ENCODE measurements at regions not wholly inside any gene's neighbourhood (a gene's known extent, or its start where the extent isn't known, plus 50 kb on each side); places are given as distances from the start of the nearest gene placed in this dataset.

- RAD21 ChIA-PET (ENCODE audit: low non-redundant PET in 1 of 2, low total read pairs in 2 of 2, uncharacterized antibody in 2 of 2, unreplicated experiment in 2 of 2) = no interaction called here
- H3K27ac ChIP-seq (ENCODE audit: low read depth, low read length) = no peak overlapping the region
- POLR2A ChIA-PET = no interaction called here
- H3K9me3 ChIP-seq (ENCODE audit: control insufficient read depth in 1 of 2, insufficient read depth in 1 of 2, low read depth in 1 of 2, low read length in 2 of 2) = peaks cover 59 to 64% of the 10 kb centered on the region in 2 experiments; a peak in 3 of 4 replicates
- no peak overlapping the region for H3K4me2 ChIP-seq (ENCODE audit: low read length)
- no peak overlapping the region for H3K9ac ChIP-seq (ENCODE audit: low read length)
- no peaks in the 10 kb centered on the region for H3K9me2 ChIP-seq (ENCODE audit: insufficient read depth)
- CTCF ChIA-PET = no interaction called here
- no TSS peak for BruUV-seq (replicated peaks)
- no peaks in the 10 kb centered on the region for H4K20me1 ChIP-seq (ENCODE audit: insufficient read depth)
- intact Hi-C loops (cut with micrococcal nuclease) = no loop called here
- no peak for ATAC-seq
- H3K27me3 ChIP-seq (ENCODE audit: insufficient read depth, low read length) = no peaks in the 10 kb centered on the region
- H3K36me3 ChIP-seq (ENCODE audit: control insufficient read depth in 1 of 2, insufficient read depth in 2 of 2, low read length in 2 of 2) = no peaks in the 10 kb centered on the region
- H3K4me1 ChIP-seq (ENCODE audit: control insufficient read depth in 1 of 2, insufficient read depth in 2 of 2, low read length in 2 of 2) = no peaks in the 10 kb centered on the region
- DNase-seq (ENCODE audit: low read depth, low spot score) = no peak
- no peak overlapping the region for H2AFZ ChIP-seq (ENCODE audit: low read depth, low read length, poor library complexity, severe bottlenecking)
- H3K4me3 ChIP-seq (replicated peaks in 1 of 2; ENCODE audit: low read depth in 1 of 2, low read length in 2 of 2) = no peak overlapping the region
- TF ChIP-seq, protein P1, sequence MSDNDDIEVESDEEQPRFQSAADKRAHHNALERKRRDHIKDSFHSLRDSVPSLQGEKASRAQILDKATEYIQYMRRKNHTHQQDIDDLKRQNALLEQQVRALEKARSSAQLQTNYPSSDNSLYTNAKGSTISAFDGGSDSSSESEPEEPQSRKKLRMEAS (IDR thresholded peaks at IDR 0.05) = no peak
- TF ChIP-seq REST (IDR thresholded peaks at IDR 0.05; ENCODE audit: low read depth) (no peak), ZBTB33 (IDR thresholded peaks at IDR 0.05; ENCODE audit: extremely low read depth, insufficient replicate concordance, low read length) (no peak)
- no peaks in the 10 kb centered on the region for H3K79me2 ChIP-seq (ENCODE audit: insufficient read depth, low read length)
These were observed 145.9 kb downstream of the OR4M2 start for GRCh38 chr15:22226034-22226790.
